Spleen (tissue), 11 donors: ENCODE measurements at regions not wholly inside any gene's neighbourhood (a gene's known extent, or its start where the extent isn't known, plus 50 kb on each side); places are given as distances from the start of the nearest gene placed in this dataset.
"Not testable (repeated sequence)": the region's sequence is repeated elsewhere in the genome, so short reads cannot be mapped to it uniquely, and the experiment has no call there.

ENCODE experiments used
- DNase-seq: peaks from one replicate; pipeline ENCODE4 v3.0.0-alpha.2; 2020
- H3K27ac ChIP-seq, 8 donors: fragments of 200-600 bp; sonication (generic) in 7 of 8; 1 replicate in 4 of 8; 2 replicates in 4 of 8; pipeline versions ENCODE4 v1.5.0 to v1.8.0; 2016 to 2021; ENCODE audit warnings: inconsistent platforms in 4 of 8, mild to moderate bottlenecking in 4 of 8, moderate library complexity in 1 of 8
- H3K27me3 ChIP-seq, 7 donors: fragments of 200-600 bp; sonication (generic) in 6 of 7; replicated peaks in 1 of 7; 1 replicate in 4 of 7; 2 replicates in 3 of 7; pipeline versions ENCODE4 v1.5.0 to v1.8.0; 2016 to 2021; ENCODE audit warnings: inconsistent platforms in 3 of 7, mild to moderate bottlenecking in 1 of 7
- H3K36me3 ChIP-seq, 6 donors: fragments of 200-600 bp; sonication (generic) in 5 of 6; 1 replicate in 4 of 6; 2 replicates in 2 of 6; pipeline versions ENCODE4 v1.5.0 to v1.8.0; 2016 to 2021; ENCODE audit warnings: inconsistent platforms in 2 of 6
- H3K4me1 ChIP-seq, 6 donors: fragments of 200-600 bp; sonication (generic) in 5 of 6; 1 replicate in 3 of 6; 2 replicates in 3 of 6; pipeline versions ENCODE4 v1.5.0 to v1.8.0; 2016 to 2021; ENCODE audit warnings: inconsistent platforms in 3 of 6
- H3K4me3 ChIP-seq, 8 donors: fragments of 200-600 bp; sonication (generic) in 7 of 8; 1 replicate in 4 of 8; 2 replicates in 4 of 8; pipeline versions ENCODE4 v1.5.0 to v1.8.0; 2016 to 2021; ENCODE audit warnings: inconsistent platforms in 4 of 8, mild to moderate bottlenecking in 4 of 8, moderate library complexity in 2 of 8
- H3K9me3 ChIP-seq, 8 donors: fragments of 200-600 bp; sonication (generic) in 7 of 8; 1 replicate in 4 of 8; 2 replicates in 4 of 8; pipeline versions ENCODE4 v1.5.0 to v1.8.0; 2016 to 2021; ENCODE audit warnings: inconsistent platforms in 4 of 8
- POLR2A ChIP-seq, 3 donors: fragments of 450-650 bp; IDR thresholded peaks; one replicate each; pipeline ENCODE4 v1.5.1; 2017; ENCODE audit warnings: antibody characterized with exemption in 3 of 3, mild to moderate bottlenecking in 1 of 3
- POLR2AphosphoS5 ChIP-seq, 3 donors: sonication (generic); formaldehyde crosslinking; IDR thresholded peaks; one replicate each; pipeline ENCODE4 v1.5.1; 2017; ENCODE audit warnings: antibody characterized with exemption in 3 of 3
- WGBS, 5 donors: extraction: QIAGEN DNeasy Blood & Tissue Kit in 3 of 5; methylation state at CpG; one replicate each; pipeline versions ENCODE4 v1.1.5 to v1.1.7; 2013 to 2018; 5-methylcytosine and 5-hydroxymethylcytosine counted together
- intact Hi-C: fragments of 100-400 bp; cut with DNase I; formaldehyde crosslinking; loops from one replicate; pipeline ENCODE4 v1.15.0; 2023; ENCODE audit warnings: low total_unique reads
- TF ChIP-seq, protein P1 (sequence below), 11 experiments: fragments of 200-600 bp in 7 of 11; fragments of 450-650 bp in 4 of 11; sonication (generic) in 4 of 11; IDR thresholded peaks in 8 of 11; conservative IDR thresholded peaks in 3 of 11; 1 replicate in 7 of 11; 2 replicates in 4 of 11; pipeline versions ENCODE4 v1.4.0 to v1.8.0; 2016 to 2021; ENCODE audit warnings: antibody characterized with exemption in 11 of 11, inconsistent platforms in 4 of 11, mild to moderate bottlenecking in 1 of 11
- donor health status: healthy with polysubstance abuse.
- donor health status: DM: no; HTN: no; CAD: no; lungs with moderate emphysema.
- donor health status: DM: no; HTN: no; CAD: no.
- donor health status: Bipolar disorder and iron deficiency.
- donor health status: healthy.
- donor health status: DM: no; HTN: no; CAD: no.
- donor health status: DM: yes; HTN: yes; CAD: no.

GRCh38 chr22:25332386-25332785, 112.9 kb downstream of the CRYBB2 start:
- TF ChIP-seq, protein P1, sequence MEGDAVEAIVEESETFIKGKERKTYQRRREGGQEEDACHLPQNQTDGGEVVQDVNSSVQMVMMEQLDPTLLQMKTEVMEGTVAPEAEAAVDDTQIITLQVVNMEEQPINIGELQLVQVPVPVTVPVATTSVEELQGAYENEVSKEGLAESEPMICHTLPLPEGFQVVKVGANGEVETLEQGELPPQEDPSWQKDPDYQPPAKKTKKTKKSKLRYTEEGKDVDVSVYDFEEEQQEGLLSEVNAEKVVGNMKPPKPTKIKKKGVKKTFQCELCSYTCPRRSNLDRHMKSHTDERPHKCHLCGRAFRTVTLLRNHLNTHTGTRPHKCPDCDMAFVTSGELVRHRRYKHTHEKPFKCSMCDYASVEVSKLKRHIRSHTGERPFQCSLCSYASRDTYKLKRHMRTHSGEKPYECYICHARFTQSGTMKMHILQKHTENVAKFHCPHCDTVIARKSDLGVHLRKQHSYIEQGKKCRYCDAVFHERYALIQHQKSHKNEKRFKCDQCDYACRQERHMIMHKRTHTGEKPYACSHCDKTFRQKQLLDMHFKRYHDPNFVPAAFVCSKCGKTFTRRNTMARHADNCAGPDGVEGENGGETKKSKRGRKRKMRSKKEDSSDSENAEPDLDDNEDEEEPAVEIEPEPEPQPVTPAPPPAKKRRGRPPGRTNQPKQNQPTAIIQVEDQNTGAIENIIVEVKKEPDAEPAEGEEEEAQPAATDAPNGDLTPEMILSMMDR (IDR thresholded peaks at IDR 0.05 in 8 of 11, conservative IDR thresholded peaks at IDR 0.05 in 3 of 11), result no peak
- no peak for TF ChIP-seq POLR2A (IDR thresholded peaks at IDR 0.05)
- no peak for TF ChIP-seq POLR2AphosphoS5 (IDR thresholded peaks at IDR 0.05)
- intact Hi-C loops, result no loop called here
- no peak for DNase-seq
- Histone ChIP-seq H3K4me3 (no peak overlapping the region), H3K4me1 (no peaks in the 10 kb centered on the region), H3K27me3 (peaks cover 0 to 5% (median 0%) of the 10 kb centered on the region in 7 donors), H3K36me3 (no peaks in the 10 kb centered on the region), H3K27ac (no peak overlapping the region), H3K9me3 (peaks cover 0 to 33% (median 11%) of the 10 kb centered on the region in 8 donors)
- 91 to 98% (median 93%) methylated on average over 11 of the region's 11 CpGs for WGBS, 5 donors

DNA sequence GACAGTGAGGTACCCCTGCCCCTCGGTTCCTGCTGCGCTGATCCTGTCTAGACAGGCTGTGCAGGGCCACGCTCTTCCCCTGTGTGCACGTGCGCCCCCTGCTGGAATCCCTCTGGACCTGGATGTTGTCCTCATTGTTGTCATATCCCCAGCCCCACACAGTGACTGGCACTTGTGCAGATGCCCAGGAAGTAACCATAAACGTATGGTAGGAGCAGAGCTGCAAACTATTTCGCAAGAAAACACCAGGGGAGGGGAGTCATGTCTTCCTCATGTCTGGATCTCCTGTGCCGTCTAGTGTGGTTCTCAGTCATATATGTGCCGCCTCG, 114.7 kb downstream of the CRYBB2 start:
- peaks cover 0 to 5% (median 0%) of the 10 kb centered on the region in 7 donors for H3K27me3 ChIP-seq
- TF ChIP-seq POLR2AphosphoS5 (IDR thresholded peaks at IDR 0.05), result no peak
- TF ChIP-seq, protein P1 (IDR thresholded peaks at IDR 0.05 in 8 of 11, conservative IDR thresholded peaks at IDR 0.05 in 3 of 11), result peak in 8 of 11 experiments; percentile 10 to 52 (median 30)
- no peak for DNase-seq
- intact Hi-C loops, result no loop called here
- H3K9me3 ChIP-seq, result peaks cover 0 to 50% (median 29%) of the 10 kb centered on the region in 8 donors
- no peak overlapping the region for H3K27ac ChIP-seq
- WGBS, 5 donors, result 25 to 40% (median 32%) methylated on average over 10 of the region's 10 CpGs
- no peaks in the 10 kb centered on the region for H3K4me1 ChIP-seq
- no peak overlapping the region for H3K4me3 ChIP-seq
- no peaks in the 10 kb centered on the region for H3K36me3 ChIP-seq

GRCh38 chr22:25334631-25335030, 115.2 kb downstream of the CRYBB2 start:
- H3K4me1 ChIP-seq, H3K4me3 ChIP-seq, intact Hi-C loops, H3K27me3 ChIP-seq, DNase-seq, H3K27ac ChIP-seq, H3K36me3 ChIP-seq: not testable (repeated sequence)
- peaks cover 0 to 56% (median 34%) of the 10 kb centered on the region in 8 donors for H3K9me3 ChIP-seq
- 86 to 91% (median 90%) methylated on average over 17 of the region's 17 CpGs for WGBS, 5 donors

- WGBS, 5 donors, result 53 to 89% (median 64%) methylated on average over 4 of the region's 4 CpGs
- H3K4me1 ChIP-seq, DNase-seq: not testable (repeated sequence)
Measured at GRCh38 chr22:25335276-25335675, 115.8 kb downstream of the CRYBB2 start.

DNA sequence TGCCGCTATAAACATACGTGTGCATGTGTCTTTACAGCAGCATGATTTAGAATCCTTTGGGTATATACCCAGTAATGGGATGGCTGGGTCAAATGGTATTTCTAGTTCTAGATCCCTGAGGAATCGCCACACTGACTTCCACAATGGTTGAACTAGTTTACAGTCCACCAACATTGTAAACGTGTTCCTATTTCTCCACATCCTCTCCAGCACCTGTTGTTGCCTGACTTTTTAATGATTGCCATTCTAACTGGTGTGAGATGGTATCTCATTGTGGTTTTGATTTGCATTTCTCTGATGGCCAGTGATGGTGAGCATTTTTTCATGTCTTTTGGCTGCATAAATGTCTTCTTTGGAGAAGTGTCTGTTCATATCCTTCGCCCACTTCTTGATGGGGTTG, 121.1 kb downstream of the CRYBB2 start:
- H3K4me1 ChIP-seq, H3K4me3 ChIP-seq, intact Hi-C loops, DNase-seq, H3K27me3 ChIP-seq, H3K27ac ChIP-seq: not testable (repeated sequence)
- Histone ChIP-seq H3K9me3 (peaks cover 0 to 68% (median 51%) of the 10 kb centered on the region in 8 donors), H3K36me3 (peaks cover 0 to 11% (median 2%) of the 10 kb centered on the region in 6 donors)
- 92 to 98% (median 96%) methylated on average over 5 of the region's 5 CpGs for WGBS, 5 donors

More at GRCh38 chr22:25335276-25335675, 115.8 kb downstream of the CRYBB2 start:
- H3K4me3 ChIP-seq, H3K27ac ChIP-seq, H3K36me3 ChIP-seq, intact Hi-C loops, H3K27me3 ChIP-seq: not testable (repeated sequence)
- peaks cover 0 to 62% (median 40%) of the 10 kb centered on the region in 8 donors for H3K9me3 ChIP-seq

DNA sequence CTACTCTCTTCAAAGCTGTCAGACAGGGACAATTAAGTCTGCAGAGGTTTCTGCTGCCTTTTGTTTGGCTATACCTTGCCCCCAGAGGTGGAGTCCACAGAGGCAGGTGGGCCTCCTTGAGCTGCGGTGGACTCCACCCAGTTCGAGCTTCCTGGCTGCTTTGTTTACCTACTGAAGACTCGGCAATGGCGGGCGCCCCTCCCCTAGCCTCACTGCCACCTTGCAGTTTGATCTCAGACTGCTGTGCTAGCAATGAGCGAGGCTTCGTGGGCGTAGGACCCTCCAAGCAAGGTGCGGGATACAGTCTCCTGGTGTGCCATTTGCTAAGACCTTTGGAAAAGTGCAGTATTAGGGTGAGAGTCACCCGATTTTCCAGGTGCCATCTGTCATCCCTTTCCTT, 124.9 kb downstream of the CRYBB2 start:
- H3K9me3 ChIP-seq, result peaks cover 0 to 34% (median 20%) of the 10 kb centered on the region in 8 donors
- H3K4me1 ChIP-seq, intact Hi-C loops, H3K27me3 ChIP-seq, H3K4me3 ChIP-seq, H3K27ac ChIP-seq, DNase-seq: not testable (repeated sequence)
- peaks cover 0 to 45% (median 21%) of the 10 kb centered on the region in 6 donors for H3K36me3 ChIP-seq
- WGBS, 5 donors, result 92 to 98% (median 95%) methylated on average over 5 to 10 of the region's 10 CpGs
